ENCODE measurements at regions not wholly inside any gene's neighbourhood (a gene's known extent, or its start where the extent isn't known, plus 50 kb on each side); places are given as distances from the start of the nearest gene placed in this dataset.

DNA sequence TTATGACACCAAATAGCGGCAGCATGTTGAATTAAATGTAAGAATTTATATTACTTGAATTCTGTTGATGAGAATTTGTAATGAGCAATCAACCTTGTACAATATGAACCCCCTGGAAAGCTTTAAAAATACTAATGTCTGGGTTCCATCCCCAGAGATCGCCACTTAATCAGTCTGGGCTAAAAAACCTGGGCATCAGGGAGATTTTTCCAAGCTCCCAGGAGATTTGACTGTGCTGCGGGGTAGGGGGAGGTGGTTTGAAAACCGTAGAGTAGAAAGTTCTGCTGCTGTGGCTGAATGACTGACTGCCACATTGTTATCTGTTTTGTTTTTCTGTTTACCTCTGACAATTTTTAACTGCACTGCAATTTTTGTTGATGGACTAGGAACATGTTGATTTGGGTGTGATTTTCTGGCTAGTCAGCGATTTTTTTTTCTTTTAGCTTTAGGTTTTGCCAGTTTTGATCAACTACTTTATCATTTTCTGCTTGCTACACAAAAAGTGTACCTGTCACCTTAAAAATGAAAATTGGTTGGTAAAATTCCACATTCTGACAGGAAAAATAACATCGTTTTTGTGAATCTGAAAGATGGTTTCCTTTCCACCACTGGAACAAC lies 79.3 kb downstream of the PCTP start:
- no peak for FAIRE-seq
- intact Hi-C loops (cut with DNase I), result no loop called here
- ATAC-seq, result no peak
- Histone ChIP-seq H3K9me3 (no peaks in the 10 kb centered on the region), H3K4me3 (no peak overlapping the region), H3K36me3 (no peaks in the 10 kb centered on the region), H3K27ac (no peak overlapping the region), H3K27me3 (no peaks in the 10 kb centered on the region), H3K4me1 (no peaks in the 10 kb centered on the region)
- TF ChIP-seq, protein P1, sequence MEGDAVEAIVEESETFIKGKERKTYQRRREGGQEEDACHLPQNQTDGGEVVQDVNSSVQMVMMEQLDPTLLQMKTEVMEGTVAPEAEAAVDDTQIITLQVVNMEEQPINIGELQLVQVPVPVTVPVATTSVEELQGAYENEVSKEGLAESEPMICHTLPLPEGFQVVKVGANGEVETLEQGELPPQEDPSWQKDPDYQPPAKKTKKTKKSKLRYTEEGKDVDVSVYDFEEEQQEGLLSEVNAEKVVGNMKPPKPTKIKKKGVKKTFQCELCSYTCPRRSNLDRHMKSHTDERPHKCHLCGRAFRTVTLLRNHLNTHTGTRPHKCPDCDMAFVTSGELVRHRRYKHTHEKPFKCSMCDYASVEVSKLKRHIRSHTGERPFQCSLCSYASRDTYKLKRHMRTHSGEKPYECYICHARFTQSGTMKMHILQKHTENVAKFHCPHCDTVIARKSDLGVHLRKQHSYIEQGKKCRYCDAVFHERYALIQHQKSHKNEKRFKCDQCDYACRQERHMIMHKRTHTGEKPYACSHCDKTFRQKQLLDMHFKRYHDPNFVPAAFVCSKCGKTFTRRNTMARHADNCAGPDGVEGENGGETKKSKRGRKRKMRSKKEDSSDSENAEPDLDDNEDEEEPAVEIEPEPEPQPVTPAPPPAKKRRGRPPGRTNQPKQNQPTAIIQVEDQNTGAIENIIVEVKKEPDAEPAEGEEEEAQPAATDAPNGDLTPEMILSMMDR (IDR thresholded peaks at IDR 0.05), result no peak
- no peak for DNase-seq
- 56 to 57% methylated on average over 6 of the region's 6 CpGs for WGBS, 2 donors

DNA sequence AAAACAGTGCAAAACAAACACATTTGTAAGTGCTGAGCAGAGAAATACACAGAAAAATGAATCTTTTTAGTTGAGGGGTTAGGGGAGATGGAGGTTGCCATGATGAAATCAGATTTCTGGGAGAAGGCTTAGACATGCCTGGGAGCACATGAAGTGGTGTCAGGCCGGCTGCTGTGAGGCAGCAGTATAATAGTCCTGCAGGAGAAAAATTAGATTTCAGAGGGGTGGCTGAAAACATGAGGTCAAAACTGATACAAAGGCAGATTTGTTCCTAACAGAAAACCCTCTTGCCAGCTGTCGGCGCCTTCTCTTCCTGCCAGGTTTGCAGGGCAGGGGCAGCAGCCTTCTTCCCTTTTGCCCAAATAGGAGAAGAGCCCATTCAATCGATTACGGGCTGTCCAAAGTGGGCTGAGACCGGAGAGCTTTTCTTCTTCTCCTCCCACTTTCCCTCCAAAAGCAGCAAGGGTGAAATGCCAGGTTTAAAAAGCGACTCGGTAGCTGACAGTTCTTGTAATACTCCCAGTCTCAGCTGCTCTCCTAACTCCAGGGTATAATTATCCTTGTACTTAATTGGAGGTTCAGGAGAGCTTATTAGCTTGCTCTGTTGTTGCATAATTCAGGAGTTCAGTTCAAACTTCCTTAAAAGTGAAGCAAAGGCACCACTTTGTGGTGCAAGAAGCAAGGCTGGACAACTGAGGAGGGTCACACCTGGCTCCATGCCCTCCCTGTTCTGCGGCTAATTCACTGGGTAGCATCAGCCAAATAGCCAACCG lies 80.0 kb downstream of the PCTP start:
- FAIRE-seq (no peak), ATAC-seq (no peak), DNase-seq (no peak)
- no peak overlapping the region for H3K4me3 ChIP-seq
- TF ChIP-seq, protein P1 (IDR thresholded peaks at IDR 0.05), result no peak
- no peaks in the 10 kb centered on the region for H3K27me3 ChIP-seq
- H3K27ac ChIP-seq, result no peak overlapping the region
- H3K36me3 ChIP-seq, result no peaks in the 10 kb centered on the region
- 67 to 72% methylated on average over 10 of the region's 10 CpGs for WGBS, 2 donors
- H3K4me1 ChIP-seq, result no peaks in the 10 kb centered on the region
- H3K9me3 ChIP-seq, result no peaks in the 10 kb centered on the region
- intact Hi-C loops (cut with DNase I), result no loop called here

DNA sequence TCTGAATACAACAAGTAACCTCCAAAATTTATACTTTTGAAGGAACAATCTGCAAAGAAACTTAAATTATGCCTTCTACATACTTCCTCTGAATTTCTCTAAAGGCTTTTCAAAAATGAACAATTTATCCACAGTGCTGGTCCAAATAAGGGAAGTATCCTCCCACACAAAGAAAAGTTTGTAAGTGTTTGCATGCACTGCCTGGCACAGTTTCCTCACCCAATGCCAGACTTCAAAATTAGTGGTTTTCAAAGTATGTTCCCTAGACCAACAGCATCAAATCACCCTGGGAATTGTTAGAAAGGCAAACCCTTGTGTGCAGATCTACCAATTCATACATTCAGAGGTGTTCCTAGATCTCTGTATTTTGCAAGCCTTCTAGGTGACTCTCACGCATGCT lies 82.5 kb downstream of the PCTP start:
- intact Hi-C loops (cut with DNase I), result no loop called here
- no peaks in the 10 kb centered on the region for H3K4me1 ChIP-seq
- DNase-seq (no peak), FAIRE-seq (no peak), ATAC-seq (no peak)
- 89 to 100% methylated on average over 1 of the region's 1 CpG for WGBS, 2 donors
- no peak overlapping the region for H3K4me3 ChIP-seq
- no peaks in the 10 kb centered on the region for H3K9me3 ChIP-seq
- TF ChIP-seq, protein P1 (IDR thresholded peaks at IDR 0.05), result no peak
- no peaks in the 10 kb centered on the region for H3K27me3 ChIP-seq
- H3K36me3 ChIP-seq, result no peaks in the 10 kb centered on the region
- H3K27ac ChIP-seq, result no peak overlapping the region

DNA sequence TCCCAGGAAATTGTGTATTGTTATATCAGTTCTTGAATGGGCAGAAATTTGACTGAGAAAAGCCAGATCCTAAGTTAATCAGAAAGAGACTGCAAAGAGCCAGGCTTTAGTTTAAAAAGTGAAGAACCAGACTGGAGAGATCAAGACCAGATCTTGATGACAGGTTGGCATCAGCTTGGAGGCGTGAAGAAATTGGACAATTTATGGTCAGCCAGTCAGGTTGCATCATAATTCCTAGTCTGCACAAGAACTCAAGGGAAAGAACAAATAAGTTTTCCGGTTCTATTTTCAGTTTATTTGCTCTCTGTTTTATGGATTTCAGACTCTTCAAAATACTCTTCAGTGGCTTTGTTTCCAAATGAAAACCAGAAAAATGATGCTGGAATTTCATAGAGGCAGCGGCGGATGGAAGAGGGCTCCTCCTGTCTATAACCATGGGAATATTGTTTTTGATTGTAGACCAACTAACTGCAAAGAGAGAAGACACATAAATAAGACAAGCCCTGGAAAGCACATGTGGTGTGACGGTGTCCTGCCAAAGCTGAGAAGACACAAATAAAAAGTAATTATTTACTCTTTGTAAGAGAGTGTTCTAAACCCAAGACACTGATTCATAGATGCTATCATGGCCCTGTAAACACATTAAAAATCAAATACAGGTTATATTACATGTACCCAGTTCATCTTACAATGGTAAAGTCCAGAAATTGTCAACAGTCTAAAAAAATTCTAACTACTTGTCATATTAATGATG lies 91.7 kb downstream of the PCTP start:
- H3K4me1 ChIP-seq, result no peaks in the 10 kb centered on the region
- no peak overlapping the region for H3K27ac ChIP-seq
- TF ChIP-seq, protein P1 (IDR thresholded peaks at IDR 0.05), result no peak
- H3K9me3 ChIP-seq, result no peaks in the 10 kb centered on the region
- intact Hi-C loops (cut with DNase I), result no loop called here
- H3K36me3 ChIP-seq, result no peaks in the 10 kb centered on the region
- DNase-seq, result no peak
- FAIRE-seq, result no peak
- H3K27me3 ChIP-seq, result no peaks in the 10 kb centered on the region
- H3K4me3 ChIP-seq, result no peak overlapping the region
- ATAC-seq, result no peak
- WGBS, 2 donors, result 73 to 90% methylated on average over 5 of the region's 5 CpGs
